ENCODE measurements at regions not wholly inside any gene's neighbourhood (a gene's known extent, or its start where the extent isn't known, plus 50 kb on each side); places are given as distances from the start of the nearest gene placed in this dataset.

DNA sequence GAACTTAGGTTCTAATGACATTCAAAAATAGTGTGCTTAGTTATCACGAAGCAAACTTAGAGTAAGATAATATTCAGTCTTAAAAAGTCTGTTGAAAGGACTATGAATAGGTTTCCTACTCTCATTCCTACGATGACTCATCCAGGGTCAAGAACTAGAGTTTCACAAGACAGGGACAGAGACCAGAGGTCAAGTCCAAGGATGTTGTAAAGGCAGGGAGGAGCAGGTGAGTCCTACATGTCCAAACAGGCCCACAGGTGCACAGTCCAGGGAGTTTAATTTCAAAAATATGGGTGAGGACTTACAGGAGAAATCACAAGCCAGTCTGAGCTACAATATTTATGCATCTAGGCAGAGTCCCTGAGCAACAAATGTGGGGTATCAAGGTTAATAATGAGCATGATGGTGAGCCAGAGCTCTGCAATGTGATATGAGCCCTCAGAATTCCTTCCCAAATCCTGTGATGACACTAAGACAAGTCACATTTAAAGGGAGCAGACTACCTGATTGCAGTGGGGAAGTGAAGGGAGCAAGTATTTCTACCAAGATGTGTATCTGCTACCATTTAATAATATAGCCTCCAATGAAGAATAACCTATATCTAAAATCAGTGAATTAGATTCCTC is 100.0 kb upstream of the NRIP1 start:
- no CpG with 5 or more reads among the region's 2 CpGs for WGBS, 2 experiments (ENCODE audit: extremely low coverage in 2 of 2, insufficient read length in 1 of 2)
- H3K4me2 ChIP-seq (ENCODE audit: low read depth, low read length), result no peak overlapping the region
- H3K4ac ChIP-seq (ENCODE audit: low read depth, low read length), result no peak overlapping the region
- H3K36me3 ChIP-seq (ENCODE audit: control insufficient read depth, insufficient read depth, low read length), result no peaks in the 10 kb centered on the region
- H3K56ac ChIP-seq (ENCODE audit: extremely low read depth, insufficient read depth, low read length), result no peak overlapping the region
- H3K79me1 ChIP-seq (ENCODE audit: low read depth in 1 of 2, low read length in 2 of 2), result no peaks in the 10 kb centered on the region
- no peaks in the 10 kb centered on the region for H3K4me1 ChIP-seq (ENCODE audit: control insufficient read depth, insufficient read depth, low read length)
- H3K14ac ChIP-seq (replicated peaks; ENCODE audit: low read depth, low read length), result no peak overlapping the region
- H3K23ac ChIP-seq (ENCODE audit: low read depth, low read length), result no peak overlapping the region
- H4K91ac ChIP-seq (ENCODE audit: insufficient read depth, low read depth, low read length), result no peak overlapping the region
- CTCF ChIA-PET, result no interaction called here
- TF ChIP-seq NFE2L2 (IDR thresholded peaks at IDR 0.05; ENCODE audit: low read depth, low read length), result no peak
- no peak for TF ChIP-seq MXI1 (IDR thresholded peaks at IDR 0.05; ENCODE audit: borderline replicate concordance, low read depth, low read length)
- no peak for TF ChIP-seq RFX5 (IDR thresholded peaks at IDR 0.05; ENCODE audit: low read depth, low read length)
- no peak for TF ChIP-seq FOS (IDR thresholded peaks at IDR 0.05; ENCODE audit: low read depth, low read length)
- H2AFZ ChIP-seq (replicated peaks; ENCODE audit: low read length, poor library complexity), result no peak overlapping the region
- H3K9me1 ChIP-seq (ENCODE audit: insufficient read depth, low read length), result no peaks in the 10 kb centered on the region
- no peak for ATAC-seq (ENCODE audit: low read depth)
- intact Hi-C loops (cut with micrococcal nuclease) (no loop called here), dilution Hi-C loops (cut with HindIII; ENCODE audit: low sequenced_read_pairs, unreplicated experiment) (no loop called here), in situ Hi-C loops (cut with MboI; ENCODE audit: low sequenced_read_pairs) (no loop called here)
- no peak overlapping the region for H2BK20ac ChIP-seq (ENCODE audit: low read depth, low read length)
- H3K27me3 ChIP-seq (ENCODE audit: control insufficient read depth, insufficient read depth, low read length), result no peaks in the 10 kb centered on the region
- H3K9ac ChIP-seq (ENCODE audit: low read depth, low read length), result no peak overlapping the region
- H2BK120ac ChIP-seq (ENCODE audit: low read depth, low read length), result no peak overlapping the region
- no peak overlapping the region for H4K5ac ChIP-seq (ENCODE audit: low read depth, low read length)
- no peaks in the 10 kb centered on the region for H4K20me1 ChIP-seq (ENCODE audit: insufficient read depth, low read length)
- POLR2A ChIA-PET (ENCODE audit: unreplicated experiment), result no interaction called here
- H3K27ac ChIP-seq (ENCODE audit: insufficient read depth, low read length), result no peak overlapping the region
- no peak overlapping the region for H2BK5ac ChIP-seq (ENCODE audit: low read depth, low read length, poor library complexity, severe bottlenecking)
- no peak overlapping the region for H3K4me3 ChIP-seq (ENCODE audit: insufficient read depth, low read depth, low read length)
- no peak overlapping the region for H2BK15ac ChIP-seq (ENCODE audit: low read depth, low read length)
- H3K9me3 ChIP-seq (ENCODE audit: control insufficient read depth, insufficient read depth, low read length), result no peaks in the 10 kb centered on the region
- no peak overlapping the region for H4K8ac ChIP-seq (ENCODE audit: low read depth in 2 of 2, low read length in 2 of 2)
- H2AK9ac ChIP-seq (replicated peaks; ENCODE audit: low read depth, low read length, poor library complexity), result no peak overlapping the region
- no peak overlapping the region for H2AK5ac ChIP-seq (ENCODE audit: low read depth, low read length)
- DNase-seq, result no peak
- H3K18ac ChIP-seq (ENCODE audit: low read depth, low read length), result no peak overlapping the region
- BruUV-seq (replicated peaks), result no TSS peak

Data from IMR-90 (cell line).